ENCODE measurements at regions not wholly inside any gene's neighbourhood (a gene's known extent, or its start where the extent isn't known, plus 50 kb on each side); places are given as distances from the start of the nearest gene placed in this dataset.

- DNase-seq, result no peak
Observed at GRCh38 chr7:37504801-37505200, 56.1 kb upstream of the ELMO1 start.

GRCh38 chr7:37505750-37506353 is 57.2 kb upstream of the ELMO1 start:
- DNase-seq, result no peak

DNA sequence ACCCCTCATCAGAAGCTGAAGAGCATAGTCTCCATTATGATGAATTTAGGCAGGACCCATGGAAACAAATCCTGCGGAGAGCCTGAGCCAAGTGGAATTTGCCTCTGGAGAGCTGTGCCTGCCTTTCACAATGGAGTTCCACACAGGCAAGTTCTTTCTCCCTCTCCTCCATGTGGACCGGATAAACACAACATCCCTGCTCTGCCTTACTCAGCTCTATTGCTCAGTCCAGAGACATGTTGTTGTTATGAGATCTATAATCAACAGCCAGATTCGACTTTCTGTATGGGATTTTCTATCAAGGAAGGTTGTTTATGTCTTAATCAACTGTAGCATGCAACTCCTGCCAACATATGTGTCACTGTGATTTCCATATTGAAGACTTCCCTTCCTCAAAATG is 59.5 kb upstream of the ELMO1 start:
- no peak for DNase-seq

DNA sequence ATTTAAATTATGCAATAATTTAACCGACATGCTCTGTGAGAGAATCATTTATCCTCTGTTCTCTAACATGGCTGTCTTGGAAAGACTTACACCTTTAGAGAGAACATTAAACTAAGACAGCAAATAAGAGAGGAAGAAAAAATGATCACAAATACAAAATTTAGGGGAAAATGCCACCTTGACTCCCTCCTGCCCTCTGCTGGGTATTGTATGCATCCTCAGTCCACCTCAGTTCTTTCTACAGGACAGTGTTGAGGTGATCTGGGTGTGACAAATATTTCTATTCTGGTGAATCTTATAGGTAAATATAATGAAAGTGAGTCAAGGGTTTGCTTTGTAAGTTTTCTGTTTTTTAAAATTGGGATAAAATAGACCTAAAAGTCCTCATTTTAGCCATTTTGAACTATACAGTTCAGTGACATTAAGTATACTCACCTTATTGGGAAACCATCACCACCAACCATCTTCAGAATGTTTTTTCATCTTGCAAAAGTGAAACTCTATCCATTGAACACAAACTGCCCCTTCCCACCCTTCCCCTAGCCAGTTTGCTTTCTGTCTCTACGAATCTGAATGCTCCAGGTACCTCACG is 61.5 kb upstream of the ELMO1 start:
- no peak for DNase-seq

- no peak for DNase-seq
Observed at GRCh38 chr7:37511915-37512314, 63.3 kb upstream of the ELMO1 start.

DNA sequence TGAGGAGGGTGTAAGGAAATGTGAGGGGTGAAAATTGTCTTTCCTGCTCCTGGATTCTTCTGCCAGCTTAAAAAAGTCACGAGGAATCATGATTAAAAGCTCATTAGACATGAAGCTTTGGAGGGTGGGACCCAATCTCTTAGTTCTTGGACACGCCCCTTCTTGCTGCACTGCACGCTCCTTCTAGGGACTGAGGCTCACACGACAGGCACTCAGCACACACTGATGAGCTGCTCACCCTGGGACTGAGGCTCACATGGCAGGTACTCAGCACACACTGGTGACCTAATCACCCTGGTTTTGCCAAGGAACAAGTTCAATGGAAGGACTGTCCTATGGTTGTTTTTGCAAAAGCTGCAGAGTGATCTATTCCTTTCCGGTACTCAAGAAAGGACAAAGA is 65.8 kb upstream of the ELMO1 start:
- no peak for DNase-seq

GRCh38 chr7:37516664-37517063 is 68.0 kb upstream of the ELMO1 start:
- no peak for DNase-seq

DNA sequence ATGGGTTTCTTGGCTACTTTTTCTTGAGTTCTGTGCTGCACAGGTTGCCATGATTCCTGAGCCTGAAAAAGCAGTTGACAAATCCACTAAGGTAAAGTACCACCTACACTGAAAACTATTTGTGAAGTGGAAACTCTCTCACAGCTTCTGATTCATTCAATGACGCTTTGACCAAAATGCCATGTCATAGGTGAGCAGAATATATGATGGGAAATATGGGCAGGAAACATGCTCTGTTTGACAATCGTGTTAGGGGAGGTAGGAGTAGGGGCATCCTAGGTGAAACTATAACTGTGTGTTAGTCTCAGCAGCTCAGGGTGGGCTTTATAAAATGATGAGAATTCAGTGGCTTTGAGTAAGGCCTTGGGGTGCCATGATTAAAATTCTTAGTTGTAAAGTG is 69.6 kb upstream of the ELMO1 start:
- DNase-seq, result no peak

DNA sequence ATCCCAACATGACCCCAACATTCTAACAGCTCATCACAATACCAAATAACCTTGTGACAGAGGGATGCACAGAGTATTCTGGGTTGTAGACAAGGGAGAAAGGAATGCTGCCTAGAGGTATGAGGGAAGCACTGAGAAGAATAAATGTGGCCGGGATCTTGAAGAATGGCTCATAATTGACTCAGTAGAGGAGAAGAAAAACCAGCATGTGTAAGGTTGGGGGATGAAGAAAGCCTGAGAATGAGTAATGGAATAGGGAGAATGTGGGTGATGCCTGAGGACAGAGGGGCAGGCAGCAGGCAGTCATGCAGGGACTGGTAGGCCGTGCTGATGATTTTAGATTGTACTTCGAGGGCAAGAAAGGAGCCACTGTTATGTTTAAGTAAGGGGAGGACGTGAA is 75.4 kb upstream of the ELMO1 start:
- DNase-seq, result no peak

DNA sequence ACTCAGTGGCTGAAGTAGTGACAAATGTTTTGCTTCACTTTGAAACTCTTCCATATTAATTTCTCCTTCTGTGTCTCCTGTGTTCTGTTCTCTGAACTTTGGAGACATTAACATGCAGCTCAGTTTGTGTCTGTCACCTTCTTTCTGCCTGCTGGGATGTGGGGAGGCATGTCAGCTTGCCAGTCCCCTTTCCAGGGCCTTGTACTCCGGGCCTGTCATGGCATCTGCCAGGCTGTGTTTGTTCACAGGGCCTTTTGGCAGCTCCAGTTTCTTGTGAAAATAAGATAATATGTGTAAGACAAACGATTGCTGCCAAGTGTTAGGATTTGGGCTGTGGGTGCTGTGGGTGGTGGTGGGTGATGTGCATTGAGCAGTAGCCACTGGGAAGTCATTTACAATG is 76.1 kb upstream of the ELMO1 start:
- DNase-seq, result no peak

- DNase-seq, result peak; percentile 1
Observed at GRCh38 chr7:37526623-37527022, 78.0 kb upstream of the ELMO1 start.

GRCh38 chr7:37527109-37527508 is 78.4 kb upstream of the ELMO1 start:
- DNase-seq, result no peak

GRCh38 chr7:37531225-37531624 is 82.6 kb upstream of the ELMO1 start:
- no peak for DNase-seq

DNA sequence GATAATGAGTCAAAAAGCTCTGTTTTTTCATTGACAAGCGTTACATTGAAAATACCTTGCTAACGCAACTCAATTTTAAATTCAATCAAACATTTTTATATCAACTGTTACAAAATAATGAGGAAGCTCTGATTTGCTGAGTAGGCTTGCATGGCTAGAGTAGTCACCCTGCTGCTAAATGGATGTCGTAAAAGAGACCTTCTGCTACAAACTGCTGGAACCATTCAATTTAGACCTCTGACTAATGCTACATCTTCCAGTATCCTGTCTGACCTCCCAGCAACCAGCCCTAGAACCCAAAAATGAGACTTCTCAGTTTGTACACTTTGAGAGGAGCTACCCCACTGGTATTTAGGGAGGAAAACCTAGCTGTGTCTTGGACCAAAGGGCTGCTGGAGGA is 84.0 kb upstream of the ELMO1 start:
- no peak for DNase-seq

DNA sequence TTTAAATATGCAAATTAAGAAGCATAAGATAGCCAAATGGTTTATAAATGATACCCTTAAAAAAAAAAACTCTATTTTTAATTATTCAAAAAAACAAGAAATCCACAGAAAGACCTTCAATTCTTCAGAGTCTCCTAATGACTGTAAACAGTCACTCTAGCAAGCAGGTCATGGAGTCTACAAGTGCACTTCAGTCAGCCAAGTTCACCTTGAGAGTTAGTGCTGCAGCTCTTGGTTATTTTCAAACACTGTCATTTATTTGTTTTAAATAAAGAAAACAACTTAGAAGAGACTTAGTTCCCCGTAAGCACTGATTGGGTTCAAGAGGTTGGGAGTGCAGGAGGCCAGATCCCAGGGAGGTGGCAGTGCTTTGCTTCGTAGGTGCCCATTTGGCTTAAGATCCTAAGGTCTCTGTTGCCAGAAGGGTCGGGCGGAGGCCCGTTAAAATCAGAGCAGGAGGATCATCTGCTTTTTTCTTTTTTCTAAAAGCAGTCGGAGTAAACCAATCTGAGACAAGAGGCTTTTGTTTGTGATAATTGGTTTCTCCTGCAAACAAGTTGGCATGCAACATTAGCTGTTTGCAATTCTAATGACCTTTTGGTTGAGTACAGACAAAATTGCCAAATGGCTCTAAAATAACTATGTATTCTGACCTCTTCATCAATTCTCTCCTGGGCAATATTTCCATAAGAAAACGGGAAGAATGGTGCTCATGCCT is 86.4 kb upstream of the ELMO1 start:
- DNase-seq, result no peak

GRCh38 chr7:37535841-37536240 is 87.2 kb upstream of the ELMO1 start:
- DNase-seq, result no peak

GRCh38 chr7:37536706-37537105 is 88.0 kb upstream of the ELMO1 start:
- DNase-seq, result no peak

DNA sequence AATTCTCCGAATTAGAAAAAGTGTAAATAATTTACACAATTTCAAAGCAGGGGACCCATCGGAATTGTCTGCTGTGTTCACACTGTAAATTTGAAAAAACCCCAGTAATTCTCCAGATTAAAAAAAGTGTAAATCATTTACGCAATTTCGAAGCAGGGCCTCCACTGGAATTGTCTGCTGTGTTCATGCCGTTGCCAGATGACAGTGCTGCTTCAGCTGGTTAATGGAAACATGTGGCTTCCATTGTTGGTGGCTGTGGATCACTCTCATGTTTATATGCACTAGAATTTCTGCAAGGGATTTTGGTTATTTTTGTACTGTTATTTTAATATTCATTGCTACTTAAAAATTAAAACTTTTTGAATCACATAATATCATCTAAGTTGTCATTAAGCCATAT is 88.8 kb upstream of the ELMO1 start:
- DNase-seq, result no peak

DNA sequence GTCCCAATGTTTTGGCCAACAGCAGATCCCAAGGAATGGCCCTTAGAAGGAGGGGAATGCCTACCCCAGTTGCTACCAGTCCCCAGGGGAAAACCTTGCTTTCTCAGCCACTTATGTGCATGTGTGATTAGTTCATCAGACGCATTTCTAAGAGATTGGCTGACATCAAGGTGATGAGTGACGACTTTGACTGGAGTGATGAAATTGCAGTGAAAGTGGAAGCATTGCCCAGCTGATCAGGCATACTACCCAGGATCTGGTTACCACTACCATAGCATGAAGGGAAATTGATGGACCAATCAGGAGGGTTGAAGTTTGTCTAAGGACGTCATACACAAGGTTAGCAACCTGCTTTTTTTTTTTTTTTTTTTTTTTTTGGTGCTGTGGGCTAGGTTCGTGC is 90.3 kb upstream of the ELMO1 start:
- DNase-seq, result no peak

DNA sequence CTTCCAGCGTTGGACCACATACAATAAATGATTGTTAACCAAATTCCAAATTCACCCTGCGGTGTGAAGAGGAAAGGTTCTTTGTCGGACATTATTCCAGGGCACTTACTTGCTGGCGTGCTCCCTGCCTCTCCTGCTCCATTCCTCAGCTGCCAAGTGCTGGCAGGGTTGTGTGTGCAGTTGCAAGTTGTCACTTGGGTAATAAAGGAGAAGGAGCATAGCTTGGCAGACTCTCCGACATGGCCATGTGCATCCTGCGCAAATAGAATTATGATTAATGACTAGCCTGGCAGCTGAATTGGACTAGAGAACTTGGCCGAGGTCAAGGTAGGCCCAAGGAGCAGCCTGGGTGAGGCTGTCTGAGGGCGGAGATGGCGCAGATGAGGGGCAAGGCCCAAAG is 92.3 kb upstream of the ELMO1 start:
- no peak for DNase-seq

- DNase-seq, result no peak
Observed at GRCh38 chr7:37541810-37542443, 93.3 kb upstream of the ELMO1 start.

GRCh38 chr7:37545619-37546534 is 97.2 kb upstream of the ELMO1 start:
- DNase-seq, result no peak

DNA sequence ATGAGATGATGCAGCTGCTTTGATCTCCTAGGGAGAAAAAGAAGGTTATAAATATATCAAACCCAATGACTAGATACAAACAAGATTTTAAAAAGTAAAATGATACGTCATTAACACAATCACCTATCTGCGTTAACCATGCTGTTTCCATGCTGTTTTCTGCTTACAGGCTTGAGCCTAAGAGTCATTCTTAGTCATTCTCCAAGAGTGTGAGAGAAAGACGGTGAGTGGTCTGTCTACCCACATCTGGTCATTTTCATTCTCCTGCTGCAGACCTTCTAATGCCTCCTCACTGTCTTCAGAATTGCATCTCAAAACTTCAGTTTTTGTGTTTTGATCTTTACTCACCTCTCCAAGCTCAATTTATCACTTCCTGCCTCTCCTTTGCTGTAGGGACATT is 98.0 kb upstream of the ELMO1 start:
- no peak for DNase-seq

All from fibroblast of skin of right quadriceps (primary cell).